ENCODE measurements at regions not wholly inside any gene's neighbourhood (a gene's known extent, or its start where the extent isn't known, plus 50 kb on each side); places are given as distances from the start of the nearest gene placed in this dataset.

GRCh38 chr10:43702936-43703281, 54.2 kb upstream of the ZNF32 start:
- no peak for TF ChIP-seq CTCF (IDR thresholded peaks at IDR 0.05)
- TF ChIP-seq POLR2AphosphoS5 (IDR thresholded peaks at IDR 0.05): no peak
- TF ChIP-seq POLR2A (IDR thresholded peaks at IDR 0.05): no peak
